C1 segment of cervical spinal cord (tissue), 14 donors: ENCODE measurements at regions not wholly inside any gene's neighbourhood (a gene's known extent, or its start where the extent isn't known, plus 50 kb on each side); places are given as distances from the start of the nearest gene placed in this dataset.

ENCODE experiments used
- DNase-seq, 14 donors: peaks; one replicate each; lab custom pipeline; 2025; lab: John Stamatoyannopoulos, UW

GRCh38 chr11:8796941-8797340, 114.0 kb upstream of the AKIP1 start:
- DNase-seq: no peak

GRCh38 chr11:8799273-8799672, 111.7 kb upstream of the AKIP1 start:
- no peak for DNase-seq

GRCh38 chr11:8800520-8801110, 110.4 kb upstream of the AKIP1 start:
- no peak for DNase-seq

GRCh38 chr11:8801121-8801520, 109.9 kb upstream of the AKIP1 start:
- no peak for DNase-seq

- no peak for DNase-seq
These were observed 108.7 kb upstream of the AKIP1 start for GRCh38 chr11:8802251-8802650.

GRCh38 chr11:8803973-8804372, 107.0 kb upstream of the AKIP1 start:
- DNase-seq: no peak

GRCh38 chr11:8805296-8805695, 105.7 kb upstream of the AKIP1 start:
- no peak for DNase-seq

- peak in 5 of 14 donors; percentile 19 to 55 (median 42) for DNase-seq
These were observed 104.0 kb upstream of the AKIP1 start for GRCh38 chr11:8806974-8807373.

GRCh38 chr11:8807544-8808225, 103.3 kb upstream of the AKIP1 start:
- DNase-seq: peak in 1 of 14 donors; percentile 28

- no peak for DNase-seq
These were observed 102.8 kb upstream of the AKIP1 start for GRCh38 chr11:8808226-8808585.

GRCh38 chr11:8809241-8809938, 101.6 kb upstream of the AKIP1 start:
- DNase-seq: peak in 1 of 14 donors; percentile 14

- peak in 2 of 14 donors; percentile 35 to 60 for DNase-seq
These were observed 101.0 kb upstream of the AKIP1 start for GRCh38 chr11:8809939-8810539.

GRCh38 chr11:8810540-8811301, 100.3 kb upstream of the AKIP1 start:
- peak in 13 of 14 donors; percentile 49 to 95 (median 76) for DNase-seq

- no peak for DNase-seq
These were observed 99.4 kb upstream of the AKIP1 start for GRCh38 chr11:8811571-8811970.

- DNase-seq: peak in 6 of 14 donors; percentile 14 to 68 (median 44)
These were observed 98.6 kb upstream of the AKIP1 start for GRCh38 chr11:8812438-8812837.

GRCh38 chr11:8813658-8814057, 97.3 kb upstream of the AKIP1 start:
- DNase-seq: peak in 9 of 14 donors; percentile 27 to 55 (median 41)

GRCh38 chr11:8814209-8814922, 96.6 kb upstream of the AKIP1 start:
- no peak for DNase-seq

GRCh38 chr11:8814923-8815240, 96.1 kb upstream of the AKIP1 start:
- no peak for DNase-seq

- no peak for DNase-seq
These were observed 92.6 kb upstream of the AKIP1 start for GRCh38 chr11:8818421-8818820.

- DNase-seq: no peak
These were observed 90.6 kb upstream of the AKIP1 start for GRCh38 chr11:8820401-8820800.

GRCh38 chr11:8822469-8822868, 88.5 kb upstream of the AKIP1 start:
- no peak for DNase-seq
